Panc1 (cell line): ENCODE measurements at regions not wholly inside any gene's neighbourhood (a gene's known extent, or its start where the extent isn't known, plus 50 kb on each side); places are given as distances from the start of the nearest gene placed in this dataset.

ENCODE experiments used
- ATAC-seq: fragments of 200-7000 bp; cut with Tn5 transposase; 2 replicates; pipeline ENCODE4 v1.9.1; 2020; ENCODE audit warnings: mild to moderate bottlenecking, moderate library complexity
- BruUV-seq: library from RNA; stranded (reverse); fragments of 400-500 nt; replicated peaks from 2 replicates; lab custom pipeline; 2021; lab: Mats Ljungman, UMichigan
- CTCF ChIA-PET: fragments of 300-600 bp; sonication (Branson Sonifier 250); formaldehyde crosslinking; loops from one replicate; lab custom pipeline; 2022; ENCODE audit warnings: antibody characterized with exemption; lab: Charles Lee
- POLR2A ChIA-PET: fragments of 300-600 bp; sonication (Branson Sonifier 250); formaldehyde crosslinking; loops from one replicate; lab custom pipeline; 2022; ENCODE audit warnings: antibody characterized with exemption; lab: Charles Lee
- DNase-seq: peaks from one replicate; pipeline ENCODE4 v3.0.0-alpha.2; 2010; ENCODE audit warnings: low read depth, low spot score
- H3K27ac ChIP-seq: 2 replicates; pipeline ENCODE4 v1.5.1; 2011; ENCODE audit warnings: mild to moderate bottlenecking, low read length, inconsistent platforms
- H3K27me3 ChIP-seq: fragments of 200-500 bp; sonication (Bioruptor generic); 2 replicates; pipeline ENCODE4 v1.6.0; 2014; ENCODE audit warnings: low read length, inconsistent platforms; ENCODE audit not compliant: control insufficient read depth, insufficient read depth
- H3K36me3 ChIP-seq: fragments of 200-500 bp; sonication (Bioruptor generic); 2 replicates; pipeline ENCODE4 v1.5.1; 2014; ENCODE audit warnings: inconsistent platforms, mild to moderate bottlenecking, low read length, moderate library complexity; ENCODE audit not compliant: control insufficient read depth, insufficient read depth
- H3K4me1 ChIP-seq: 2 replicates; pipeline ENCODE4 v1.5.1; 2011; ENCODE audit warnings: inconsistent platforms, mild to moderate bottlenecking, low read length, moderate library complexity; ENCODE audit not compliant: control insufficient read depth, insufficient read depth
- H3K4me3 ChIP-seq, 2 experiments: 2 replicates each; pipeline ENCODE4 v1.5.1; 2011 to 2012; ENCODE audit warnings: low read depth in 2 of 2, low read length in 2 of 2, mild to moderate bottlenecking in 2 of 2, inconsistent platforms in 1 of 2, moderate library complexity in 1 of 2
- H3K9me3 ChIP-seq: fragments of 200-500 bp; sonication (Bioruptor generic); 2 replicates; pipeline ENCODE4 v1.5.1; 2014; ENCODE audit warnings: low read depth, mild to moderate bottlenecking, inconsistent platforms, low read length, moderate library complexity; ENCODE audit not compliant: control insufficient read depth, insufficient read depth
- CTCF ChIP-seq: fragments of 450-650 bp; IDR thresholded peaks from 2 replicates; pipeline ENCODE4 v1.5.1; 2017; ENCODE audit warnings: mild to moderate bottlenecking
- POLR2AphosphoS5 ChIP-seq: IDR thresholded peaks from 2 replicates; pipeline ENCODE4 v1.6.1; 2012; ENCODE audit warnings: mild to moderate bottlenecking, low read depth, low read length, moderate library complexity
- REST ChIP-seq, 2 experiments: IDR thresholded peaks; 2 replicates each; pipeline ENCODE4 v1.6.1; 2011 to 2012; ENCODE audit warnings: low read depth in 2 of 2, control low read depth in 1 of 2, low read length in 1 of 2, mild to moderate bottlenecking in 1 of 2, moderate library complexity in 1 of 2; ENCODE audit not compliant: insufficient read depth in 1 of 2
- SIN3A ChIP-seq: IDR thresholded peaks from 2 replicates; pipeline ENCODE4 v1.6.1; 2012; ENCODE audit warnings: low read depth, mild to moderate bottlenecking, low read length, moderate library complexity, borderline replicate concordance; ENCODE audit not compliant: insufficient read depth
- TCF7L2 ChIP-seq: IDR thresholded peaks from 2 replicates; pipeline ENCODE4 v1.6.1; 2011; ENCODE audit warnings: mild to moderate bottlenecking, low read depth, low read length, inconsistent platforms
- in situ Hi-C: cut with HindIII; loops from 2 replicates; pipeline ENCODE4 v1.10.0; 2016; ENCODE audit warnings: low sequenced_read_pairs, low pct_unique_long_range_greater_than_20kb
- intact Hi-C: fragments of 100-400 bp; cut with micrococcal nuclease; formaldehyde crosslinking; loops from one replicate; pipeline ENCODE4 v1.10.0; 2022; ENCODE audit not compliant: unreplicated experiment

GRCh38 chr1:14529475-14529874 lies 69.0 kb upstream of the KAZN start:
- H3K27me3 ChIP-seq, result no peaks in the 10 kb centered on the region; the same call in 1 of the 2 replicates
- no peaks in the 10 kb centered on the region for H3K36me3 ChIP-seq
- in situ Hi-C loops (no loop called here), intact Hi-C loops (no loop called here)
- DNase-seq (no peak), ATAC-seq (no peak)
- no peak for TF ChIP-seq SIN3A
- TF ChIP-seq TCF7L2, result no peak
- no peak for TF ChIP-seq CTCF
- TF ChIP-seq POLR2AphosphoS5, result no peak
- no peak for TF ChIP-seq REST (IDR thresholded peaks at IDR 0.05; ENCODE audit: insufficient read depth in 1 of 2, low read depth in 2 of 2, low read length in 1 of 2)
- ChIA-PET CTCF (no interaction called here), POLR2A (no interaction called here)
- H3K4me1 ChIP-seq, result no peaks in the 10 kb centered on the region
- no TSS peak for BruUV-seq
- no peaks in the 10 kb centered on the region for H3K9me3 ChIP-seq
- H3K4me3 ChIP-seq, result no peak overlapping the region
- no peak overlapping the region for H3K27ac ChIP-seq

- no peak for DNase-seq
- Histone ChIP-seq H3K4me3 (no peak overlapping the region), H3K4me1 (no peaks in the 10 kb centered on the region), H3K27me3 (no peaks in the 10 kb centered on the region; the same call in 1 of the 2 replicates), H3K9me3 (no peaks in the 10 kb centered on the region), H3K36me3 (no peaks in the 10 kb centered on the region), H3K27ac (no peak overlapping the region)
- ChIA-PET CTCF (no interaction called here), POLR2A (no interaction called here)
- ATAC-seq, result no peak
- BruUV-seq, result no TSS peak
- TF ChIP-seq SIN3A, result no peak
- TF ChIP-seq REST (IDR thresholded peaks at IDR 0.05; ENCODE audit: insufficient read depth in 1 of 2, low read depth in 2 of 2, low read length in 1 of 2), result no peak
- no peak for TF ChIP-seq CTCF
- no peak for TF ChIP-seq POLR2AphosphoS5
- intact Hi-C loops (no loop called here), in situ Hi-C loops (no loop called here)
Observed at GRCh38 chr1:14531519-14531918, 67.0 kb upstream of the KAZN start.
